Activated gamma-delta T cell (primary cell): ENCODE measurements at regions not wholly inside any gene's neighbourhood (a gene's known extent, or its start where the extent isn't known, plus 50 kb on each side); places are given as distances from the start of the nearest gene placed in this dataset.
"Not testable (repeated sequence)": the region's sequence is repeated elsewhere in the genome, so short reads cannot be mapped to it uniquely, and the experiment has no call there.

Experiments
- DNase-seq: peaks from one replicate; lab custom pipeline; 2025; lab: John Stamatoyannopoulos, UW

- no peak for DNase-seq
Observed at GRCh38 chr2:194985258-194985657, 671.8 kb upstream of the SLC39A10 start.

GRCh38 chr2:194962254-194962653 is 694.8 kb upstream of the SLC39A10 start:
- no peak for DNase-seq

DNA sequence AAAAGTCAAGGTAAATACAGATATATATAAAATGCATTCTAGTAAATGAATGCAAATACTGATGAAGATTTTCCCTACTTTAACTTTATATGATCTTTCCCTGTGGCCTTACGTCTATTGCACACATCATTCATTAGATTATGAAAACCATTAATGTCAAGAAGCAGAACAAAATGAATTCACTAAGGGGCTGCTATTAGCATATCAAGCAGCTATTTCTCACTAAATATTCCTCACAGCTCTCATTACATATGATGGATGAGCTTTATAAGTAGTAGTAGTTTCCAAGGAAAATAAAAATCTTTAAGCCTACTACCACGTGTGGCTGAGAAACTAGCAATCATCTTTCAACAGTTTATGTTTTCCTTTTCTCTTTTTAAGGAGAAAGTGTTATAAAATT is 702.8 kb upstream of the SLC39A10 start:
- no peak for DNase-seq

DNA sequence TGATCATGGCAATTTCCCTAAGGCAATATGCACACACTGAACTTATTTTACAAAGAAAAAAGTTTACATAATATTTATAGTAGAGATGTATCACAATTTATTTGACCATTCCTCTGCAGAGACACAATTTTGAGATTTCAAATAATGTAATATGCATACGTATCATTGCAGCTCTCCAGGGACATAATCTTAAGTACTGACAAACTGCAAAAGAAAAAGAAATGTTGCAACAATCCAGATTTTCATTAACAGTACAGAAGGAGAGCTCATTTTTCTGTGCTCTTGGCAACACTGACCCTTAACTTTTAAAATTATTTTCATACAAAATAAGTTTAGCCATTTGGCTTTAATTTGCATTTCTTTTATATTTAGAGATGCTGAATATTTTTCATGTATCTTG is 710.2 kb upstream of the SLC39A10 start:
- DNase-seq = no peak

DNA sequence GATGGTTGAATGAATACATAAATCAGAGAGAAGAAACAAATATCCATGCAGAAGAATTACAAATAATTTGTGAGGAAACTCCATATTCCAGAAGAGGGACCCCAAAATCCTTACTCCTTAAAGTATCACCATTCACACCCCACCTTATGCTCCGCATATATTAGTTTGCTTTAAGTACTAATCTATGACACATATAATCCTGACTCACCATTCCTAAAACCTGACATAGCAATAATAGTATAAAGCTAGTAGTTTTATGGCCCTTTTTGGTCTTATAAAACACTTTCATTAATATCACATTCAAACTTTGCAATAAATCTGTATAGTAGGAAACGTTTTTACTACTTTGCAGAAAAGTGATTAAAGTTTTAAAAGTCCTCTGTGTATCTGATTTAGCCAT is 719.0 kb upstream of the SLC39A10 start:
- no peak for DNase-seq

- DNase-seq = no peak
Observed at GRCh38 chr2:194927489-194927888, 729.5 kb upstream of the SLC39A10 start.

GRCh38 chr2:194926873-194927272 is 730.2 kb upstream of the SLC39A10 start:
- no peak for DNase-seq

DNA sequence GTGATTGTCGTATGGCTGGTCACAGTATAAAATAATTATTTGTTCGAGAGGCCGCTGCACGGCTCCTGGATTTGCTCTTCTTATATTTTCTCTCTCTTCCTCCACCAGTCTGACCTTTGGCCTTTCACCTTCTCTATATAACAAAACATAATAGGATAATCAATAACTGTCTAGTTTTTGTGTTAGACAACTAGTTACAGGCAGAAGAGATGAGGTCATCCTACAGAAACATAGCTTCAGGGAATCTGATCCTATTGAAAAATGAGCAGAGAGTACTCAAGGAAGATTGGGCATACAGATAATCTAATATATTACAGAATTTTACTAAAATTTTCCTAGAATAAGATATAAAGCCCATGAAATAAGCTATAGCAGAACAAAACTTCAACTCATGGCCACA is 731.3 kb upstream of the SLC39A10 start:
- no peak for DNase-seq

DNA sequence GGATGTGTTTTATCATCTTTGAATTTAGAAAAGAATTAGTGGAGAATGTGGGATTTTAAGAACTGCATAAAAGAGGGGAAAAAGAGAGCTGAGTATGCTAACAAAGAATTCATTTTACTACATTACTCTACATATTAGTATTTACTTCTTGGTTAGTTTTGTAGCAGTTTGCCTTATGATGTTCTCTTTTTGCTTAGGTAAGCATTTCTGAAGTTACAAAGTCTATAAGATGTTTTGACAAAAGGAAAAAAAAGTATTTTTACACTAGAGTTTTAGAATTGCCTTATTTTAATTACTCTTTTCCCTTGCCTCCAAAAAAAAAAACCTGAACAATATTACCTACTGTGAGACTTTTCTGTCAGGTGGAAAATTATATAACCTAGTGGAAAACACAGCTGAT is 739.5 kb upstream of the SLC39A10 start:
- DNase-seq = no peak

DNA sequence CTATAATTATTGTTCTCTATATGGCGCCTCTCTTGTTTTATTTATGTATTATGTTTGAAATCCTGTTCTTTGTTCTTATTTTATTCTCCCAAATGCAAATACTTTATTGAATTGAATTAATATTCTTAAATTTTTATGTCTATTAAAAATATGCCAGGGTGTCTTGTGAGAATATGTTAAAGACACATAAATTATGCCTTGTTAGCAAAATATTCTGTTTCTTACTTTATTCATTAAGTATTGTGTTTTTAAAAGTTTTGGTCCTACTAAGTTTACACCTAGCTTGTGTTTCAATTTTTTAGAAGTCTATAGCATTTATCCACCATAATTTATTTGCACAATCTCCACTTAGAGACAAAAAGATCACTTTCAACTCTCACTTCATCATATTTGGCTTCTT is 741.5 kb upstream of the SLC39A10 start:
- no peak for DNase-seq

DNA sequence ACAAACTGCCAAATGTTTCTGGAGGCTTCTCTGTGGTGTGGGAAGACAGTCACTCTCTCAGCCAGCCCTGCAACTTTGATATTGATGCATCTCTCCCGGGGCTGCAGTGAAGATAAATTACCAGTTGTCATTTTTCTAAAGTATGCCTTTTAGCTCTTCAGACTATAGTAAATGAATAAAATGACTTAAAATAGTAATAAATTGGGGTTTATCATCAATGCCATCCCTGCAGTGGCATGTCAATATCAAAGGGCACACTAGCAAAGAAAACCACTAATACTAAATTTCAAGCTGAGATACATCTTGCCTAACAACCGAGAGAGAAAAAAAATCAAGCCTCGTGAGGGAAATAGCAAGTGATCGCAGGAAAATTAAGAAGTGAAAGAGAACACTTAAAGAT is 749.5 kb upstream of the SLC39A10 start:
- no peak for DNase-seq

DNA sequence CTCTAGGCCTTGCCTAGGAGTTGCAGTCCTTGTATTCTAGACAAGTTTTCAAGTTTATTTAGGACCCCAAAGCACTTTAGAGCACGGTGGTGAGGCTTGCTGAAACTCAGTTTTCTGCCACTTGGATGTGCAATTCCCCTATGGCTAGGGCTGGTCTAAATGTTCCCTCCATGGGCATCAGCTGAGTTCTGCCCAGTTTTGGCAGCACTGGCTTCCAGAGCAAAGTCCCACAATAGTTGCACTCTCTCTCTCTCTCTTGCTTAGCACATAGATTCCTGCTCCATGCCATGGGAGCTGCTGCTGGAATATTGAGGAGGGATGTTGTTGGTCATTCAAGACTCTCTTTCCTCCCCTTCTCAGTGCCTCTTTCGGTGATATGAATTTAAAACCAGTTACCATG is 760.2 kb upstream of the SLC39A10 start:
- DNase-seq = no peak

DNA sequence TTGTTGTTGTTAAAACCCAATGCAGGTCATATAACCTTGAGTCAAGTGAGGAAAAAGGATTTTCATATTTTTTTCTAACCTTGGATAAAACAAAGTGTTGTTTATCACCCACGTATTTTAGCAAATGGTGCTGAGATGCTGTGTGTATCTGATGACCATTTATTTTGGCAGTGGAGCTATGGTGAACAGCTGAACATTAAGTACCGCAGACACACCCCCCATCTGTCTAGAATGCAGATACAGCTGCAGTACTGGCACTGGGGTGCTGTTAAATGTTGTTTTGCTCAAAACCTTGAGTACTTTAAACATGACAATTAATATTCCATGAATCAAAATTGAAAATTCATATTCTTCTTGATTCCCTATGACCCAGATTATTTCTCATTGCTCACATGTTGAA is 773.3 kb upstream of the SLC39A10 start:
- DNase-seq = no peak

DNA sequence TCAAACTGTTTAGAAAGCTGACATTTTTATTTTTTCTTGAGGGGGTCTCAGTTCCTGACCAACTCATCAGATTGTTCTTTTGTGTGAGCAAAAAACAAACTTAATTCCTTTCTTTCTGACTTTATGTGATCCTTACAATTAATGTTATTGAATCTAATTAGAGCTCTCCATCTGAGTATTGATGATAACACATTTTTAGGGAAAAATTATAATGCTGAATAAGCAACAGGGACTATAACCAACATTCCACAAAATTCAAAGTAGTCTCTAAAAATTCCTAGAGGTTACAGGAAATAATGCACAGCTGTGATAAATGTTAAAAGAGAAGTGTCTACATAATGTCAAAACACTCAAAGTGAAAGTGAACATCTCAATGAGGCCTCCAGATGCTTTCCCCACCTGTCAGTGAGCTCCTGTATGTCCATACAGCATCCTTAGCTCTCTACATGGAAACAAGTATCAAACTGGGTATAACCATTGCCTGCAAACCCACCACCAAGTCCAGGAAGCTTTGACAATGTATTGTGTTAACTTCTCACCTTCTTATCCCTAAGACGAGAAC is 786.0 kb upstream of the SLC39A10 start:
- no peak for DNase-seq

DNA sequence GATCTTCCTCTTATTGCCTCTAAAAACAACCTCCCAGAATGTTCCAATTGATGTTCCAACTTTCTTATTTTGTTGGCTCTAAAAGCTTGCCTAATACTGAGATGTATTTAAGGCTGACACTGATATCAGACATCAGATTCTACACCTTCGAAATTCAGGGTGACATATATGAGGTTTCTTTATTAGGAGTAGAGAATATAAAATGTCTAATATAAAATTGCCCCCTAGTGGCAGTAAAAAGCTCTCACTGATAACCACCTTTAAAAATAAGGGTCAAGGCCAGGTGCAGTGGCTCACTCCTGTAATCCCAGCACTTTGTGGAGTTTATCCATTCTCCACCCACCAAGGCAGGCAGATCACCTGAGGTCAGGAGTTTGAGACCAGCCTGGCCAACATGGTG is 789.7 kb upstream of the SLC39A10 start:
- DNase-seq = no peak

- DNase-seq = no peak
Observed at GRCh38 chr2:194854941-194855340, 802.1 kb upstream of the SLC39A10 start.

DNA sequence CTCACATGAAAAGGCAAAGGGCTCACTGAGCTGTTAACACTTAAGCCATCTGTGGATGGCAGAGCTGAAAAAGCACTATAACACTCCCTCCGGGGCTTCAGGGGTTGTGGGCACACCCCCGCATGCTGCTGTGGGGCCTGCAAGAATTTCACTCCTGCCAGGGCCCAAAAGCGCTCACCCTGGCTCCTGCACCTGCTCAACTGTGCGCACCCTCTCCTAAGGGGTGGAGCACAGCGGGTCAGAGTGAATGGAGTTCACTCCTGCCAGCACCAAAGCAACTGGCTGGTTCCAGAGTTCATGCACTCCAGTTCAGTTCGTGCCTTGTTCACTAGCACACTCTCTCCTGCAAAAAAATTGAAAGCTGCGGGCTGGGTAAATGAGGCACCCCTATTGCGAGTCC is 814.2 kb upstream of the SLC39A10 start:
- DNase-seq = no peak

GRCh38 chr2:194834371-194834770 is 822.7 kb upstream of the SLC39A10 start:
- not testable (repeated sequence) for DNase-seq

GRCh38 chr2:194826241-194826640 is 830.8 kb upstream of the SLC39A10 start:
- no peak for DNase-seq

DNA sequence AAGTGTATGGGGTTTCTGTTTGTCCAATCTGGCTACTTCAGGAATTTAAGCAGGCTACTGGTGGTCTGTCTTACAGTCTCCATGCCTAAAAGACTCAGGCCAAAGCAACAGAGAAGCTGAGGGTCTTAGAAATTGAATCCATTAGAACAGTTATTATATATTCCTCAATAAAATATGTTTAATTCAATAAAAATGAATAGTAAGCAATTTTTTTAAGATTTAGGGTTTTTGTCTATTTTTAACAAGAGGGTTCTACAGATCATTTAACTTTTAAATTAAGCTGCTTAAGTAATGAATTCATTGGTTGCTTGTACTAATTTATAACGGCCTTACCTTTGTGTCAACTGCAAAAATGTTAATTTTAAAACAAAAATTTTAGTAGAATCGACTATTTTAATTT is 832.6 kb upstream of the SLC39A10 start:
- no peak for DNase-seq

GRCh38 chr2:194822657-194823056 is 834.4 kb upstream of the SLC39A10 start:
- no peak for DNase-seq

- no peak for DNase-seq
Observed at GRCh38 chr2:194822097-194822496, 834.9 kb upstream of the SLC39A10 start.

- DNase-seq = no peak
Observed at GRCh38 chr2:194819367-194819766, 837.7 kb upstream of the SLC39A10 start.

DNA sequence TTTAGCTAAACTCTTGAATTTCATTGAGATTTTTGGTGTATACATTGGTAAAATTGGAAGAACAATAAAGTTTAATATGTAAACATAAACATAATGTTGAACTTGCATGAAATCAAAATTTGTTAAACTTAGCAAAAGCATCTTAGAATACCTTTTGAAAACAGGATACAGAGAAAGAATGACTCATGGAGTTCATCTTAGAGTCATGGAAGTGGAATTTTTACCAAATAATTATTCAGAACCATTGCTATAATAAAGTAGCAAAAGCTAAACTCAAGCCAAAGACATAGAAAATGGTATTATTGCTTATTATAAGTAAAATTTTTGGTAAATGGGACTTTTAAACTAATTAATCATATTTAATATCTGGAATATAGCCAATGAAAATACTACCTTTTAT is 841.6 kb upstream of the SLC39A10 start:
- DNase-seq = no peak

- DNase-seq = no peak
Observed at GRCh38 chr2:194802589-194802988, 854.4 kb upstream of the SLC39A10 start.
